CD4-positive, alpha-beta T cell (primary cell): ENCODE measurements at regions not wholly inside any gene's neighbourhood (a gene's known extent, or its start where the extent isn't known, plus 50 kb on each side); places are given as distances from the start of the nearest gene placed in this dataset.
"Not testable (repeated sequence)": the region's sequence is repeated elsewhere in the genome, so short reads cannot be mapped to it uniquely, and the experiment has no call there.

Experiments
- ATAC-seq: fragments of 200-7000 bp; cut with Tn5 transposase; one replicate; pipeline ENCODE4 v1.10.0; 2022; ENCODE audit warnings: mild to moderate bottlenecking; ENCODE audit not compliant: poor library complexity
- CTCF ChIA-PET: fragments of 350-600 bp; sonication (Branson Sonifier 250); formaldehyde crosslinking; loops from one replicate; lab custom pipeline; 2021; ENCODE audit warnings: antibody characterized with exemption, inconsistent platforms; lab: Charles Lee
- POLR2A ChIA-PET: fragments of 350-600 bp; sonication (Branson Sonifier 250); formaldehyde crosslinking; loops from one replicate; lab custom pipeline; 2021; ENCODE audit warnings: antibody characterized with exemption, inconsistent platforms; lab: Charles Lee
- DNase-seq, 14 experiments: peaks; one replicate each; pipeline ENCODE4 v3.0.0-alpha.2; 2013 to 2020; ENCODE audit warnings: mixed read lengths in 2 of 14
- H3K27ac ChIP-seq, 2 donors: one replicate each; pipeline versions ENCODE4 v1.5.1 to v1.7.0; 2013; ENCODE audit warnings: low read length in 2 of 2, low read depth in 1 of 2, mild to moderate bottlenecking in 1 of 2
- H3K27me3 ChIP-seq, 2 experiments: 1 replicate in 1 of 2; 2 replicates in 1 of 2; pipeline versions ENCODE4 v1.6.1 to v1.7.0; 2013; ENCODE audit warnings: low read length in 2 of 2, control low read depth in 1 of 2, mild to moderate bottlenecking in 1 of 2, moderate library complexity in 1 of 2; ENCODE audit not compliant: insufficient read depth in 2 of 2, control insufficient read depth in 1 of 2
- H3K36me3 ChIP-seq: one replicate; pipeline ENCODE4 v1.6.1; 2013; ENCODE audit warnings: low read length, control low read depth; ENCODE audit not compliant: insufficient read depth
- H3K4me1 ChIP-seq: one replicate; pipeline ENCODE4 v1.6.1; 2013; ENCODE audit warnings: low read length, control low read depth; ENCODE audit not compliant: insufficient read depth
- H3K4me3 ChIP-seq: one replicate; pipeline ENCODE4 v1.5.1; 2013; ENCODE audit warnings: mild to moderate bottlenecking, low read length, moderate library complexity
- H3K9me3 ChIP-seq, 2 experiments: 1 replicate in 1 of 2; 2 replicates in 1 of 2; pipeline versions ENCODE4 v1.6.1 to v1.7.0; 2013; ENCODE audit warnings: low read length in 2 of 2, mild to moderate bottlenecking in 2 of 2, control low read depth in 1 of 2, moderate library complexity in 1 of 2; ENCODE audit not compliant: control insufficient read depth in 1 of 2, insufficient read depth in 1 of 2
- H3K27ac Mint-ChIP-seq: one replicate; pipeline ENCODE4 v1.8.0; 2020; ENCODE audit warnings: mixed read lengths
- H3K27me3 Mint-ChIP-seq: one replicate; pipeline ENCODE4 v1.8.0; 2021; ENCODE audit warnings: mixed read lengths
- H3K36me3 Mint-ChIP-seq: one replicate; pipeline ENCODE4 v1.8.0; 2021; ENCODE audit warnings: low read depth, mixed read lengths
- H3K4me1 Mint-ChIP-seq: one replicate; pipeline ENCODE4 v1.8.0; 2021; ENCODE audit warnings: low read depth, mixed read lengths
- H3K4me3 Mint-ChIP-seq: one replicate; pipeline ENCODE4 v1.8.0; 2020; ENCODE audit warnings: mild to moderate bottlenecking, mixed read lengths
- H3K9me3 Mint-ChIP-seq: one replicate; pipeline ENCODE4 v1.8.0; 2020; ENCODE audit warnings: mixed read lengths
- intact Hi-C, 2 experiments: fragments of 100-400 bp; cut with DNase I in 1 of 2; cut with micrococcal nuclease in 1 of 2; formaldehyde crosslinking; loops; one replicate each; pipeline versions ENCODE4 v1.15.1 to v1.9.0; 2023 to 2025; cut with DNase I, micrococcal nuclease

DNA sequence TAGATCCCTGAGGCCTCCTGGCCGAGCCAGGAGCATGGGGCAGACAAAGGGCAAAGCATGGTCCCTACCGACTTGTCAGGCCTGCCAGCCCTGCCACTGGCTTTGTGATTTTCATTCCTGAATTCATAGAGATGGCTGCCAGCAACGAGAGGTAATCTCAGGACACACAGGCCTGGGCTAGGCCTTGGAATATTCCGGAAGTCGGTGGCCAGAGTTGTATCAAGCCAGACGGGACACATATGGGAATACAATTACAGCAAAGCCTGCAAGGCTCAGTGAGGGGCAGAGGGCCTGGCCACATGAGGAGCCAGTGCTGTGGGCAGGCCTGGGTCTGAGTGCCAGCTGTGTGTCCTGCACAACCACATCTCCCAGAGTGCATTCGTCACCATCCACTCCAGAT lies 72.4 kb upstream of the PLGLB2 start:
- DNase-seq, intact Hi-C loops, H3K9me3 ChIP-seq, H3K27me3 ChIP-seq, CTCF ChIA-PET, H3K4me1 Mint-ChIP-seq, H3K9me3 Mint-ChIP-seq, H3K36me3 Mint-ChIP-seq, POLR2A ChIA-PET, H3K4me3 Mint-ChIP-seq, H3K4me3 ChIP-seq, H3K36me3 ChIP-seq, H3K27ac Mint-ChIP-seq, H3K4me1 ChIP-seq, H3K27me3 Mint-ChIP-seq, H3K27ac ChIP-seq, ATAC-seq: not testable (repeated sequence)

DNA sequence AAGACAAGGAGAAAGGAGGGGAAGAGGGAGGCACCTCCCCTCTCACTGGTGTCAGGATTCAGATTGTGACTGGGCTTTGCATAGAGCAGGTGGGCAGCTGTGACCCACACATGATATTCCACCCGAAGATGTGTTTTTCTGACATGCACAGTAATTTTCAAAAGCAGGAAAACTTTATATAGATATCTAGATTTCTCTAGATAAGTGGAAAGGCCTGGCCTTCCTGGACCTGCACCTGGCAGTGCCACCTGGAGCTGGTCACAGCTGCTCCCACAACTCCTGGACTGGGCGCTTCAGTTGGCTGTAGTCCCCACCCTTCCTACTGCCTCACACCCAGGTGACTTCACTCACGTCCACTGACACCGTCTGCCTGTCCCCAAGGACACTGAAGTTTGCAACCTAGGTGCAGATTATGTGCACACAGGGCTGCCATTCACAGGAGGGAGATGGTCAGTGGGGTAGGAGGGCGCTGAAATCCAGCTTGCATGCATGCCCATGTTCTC lies 70.4 kb upstream of the PLGLB2 start:
- intact Hi-C loops, CTCF ChIA-PET, H3K9me3 Mint-ChIP-seq: not testable (repeated sequence)

DNA sequence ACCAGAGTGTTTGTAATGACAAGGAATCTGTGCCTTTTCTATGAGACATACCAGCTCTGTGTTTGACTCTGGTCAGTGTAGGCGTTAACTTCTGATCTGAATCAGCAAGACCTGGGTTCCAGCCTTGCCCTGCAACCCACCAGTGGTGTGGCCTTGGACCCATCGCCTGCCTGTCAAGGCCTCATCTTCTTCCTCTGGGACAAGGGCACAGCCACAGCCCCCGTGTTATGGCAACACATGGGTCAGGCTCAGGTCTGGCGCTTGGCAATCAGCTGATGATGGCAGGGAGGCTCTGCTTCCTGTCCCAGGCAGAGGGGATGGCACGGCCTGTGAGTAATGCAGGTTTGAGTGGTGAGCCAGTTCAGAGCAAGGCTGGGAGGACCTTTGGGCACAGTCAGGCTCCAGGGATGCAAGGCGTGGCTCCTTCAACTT lies 69.1 kb upstream of the PLGLB2 start:
- H3K27me3 Mint-ChIP-seq, H3K9me3 ChIP-seq, CTCF ChIA-PET, H3K36me3 ChIP-seq, H3K4me3 ChIP-seq, H3K27ac ChIP-seq, H3K4me3 Mint-ChIP-seq, H3K27me3 ChIP-seq, H3K4me1 ChIP-seq, intact Hi-C loops, ATAC-seq, H3K36me3 Mint-ChIP-seq, DNase-seq, H3K9me3 Mint-ChIP-seq, H3K27ac Mint-ChIP-seq, H3K4me1 Mint-ChIP-seq, POLR2A ChIA-PET: not testable (repeated sequence)

More for the DNA sequence above, 70.4 kb upstream of the PLGLB2 start:
- H3K27ac ChIP-seq, H3K4me1 ChIP-seq, H3K27ac Mint-ChIP-seq, DNase-seq, H3K27me3 Mint-ChIP-seq, POLR2A ChIA-PET, H3K4me1 Mint-ChIP-seq, H3K4me3 Mint-ChIP-seq, H3K9me3 ChIP-seq, ATAC-seq, H3K4me3 ChIP-seq, H3K36me3 ChIP-seq, H3K27me3 ChIP-seq, H3K36me3 Mint-ChIP-seq: not testable (repeated sequence)

DNA sequence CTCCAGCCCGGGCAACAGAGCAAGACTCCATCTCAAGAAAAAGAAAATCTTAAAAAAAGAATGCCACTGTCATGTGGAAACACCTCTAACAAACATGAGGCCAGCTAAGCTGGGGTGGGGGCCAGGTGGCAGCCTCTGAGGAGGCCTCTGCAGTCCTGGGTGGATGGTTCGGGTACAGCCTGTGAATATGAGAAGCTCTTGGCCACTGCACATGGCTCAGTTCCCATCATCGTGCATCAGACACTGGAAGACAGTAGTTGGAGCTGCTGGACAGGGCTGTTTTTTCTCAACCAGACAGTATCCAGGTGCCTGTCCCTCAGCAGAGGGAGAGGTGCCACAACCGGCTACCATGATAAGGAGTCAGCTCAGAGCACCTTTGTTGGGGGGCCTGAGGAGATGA lies 67.9 kb upstream of the PLGLB2 start:
- DNase-seq, H3K36me3 ChIP-seq, POLR2A ChIA-PET: not testable (repeated sequence)

GRCh38 chr2:87680691-87681090 lies 67.2 kb upstream of the PLGLB2 start:
- H3K36me3 ChIP-seq, H3K27ac Mint-ChIP-seq, H3K27me3 Mint-ChIP-seq, DNase-seq, CTCF ChIA-PET, H3K27me3 ChIP-seq, POLR2A ChIA-PET, H3K27ac ChIP-seq, H3K4me3 ChIP-seq, H3K9me3 Mint-ChIP-seq, H3K36me3 Mint-ChIP-seq, H3K4me1 ChIP-seq, H3K4me3 Mint-ChIP-seq, H3K4me1 Mint-ChIP-seq, ATAC-seq, intact Hi-C loops, H3K9me3 ChIP-seq: not testable (repeated sequence)

More for the DNA sequence above, 67.9 kb upstream of the PLGLB2 start:
- H3K4me1 ChIP-seq, CTCF ChIA-PET, H3K27ac ChIP-seq, H3K27me3 Mint-ChIP-seq, H3K9me3 Mint-ChIP-seq, H3K4me1 Mint-ChIP-seq, intact Hi-C loops, H3K36me3 Mint-ChIP-seq, H3K4me3 ChIP-seq, H3K27me3 ChIP-seq, ATAC-seq, H3K27ac Mint-ChIP-seq, H3K4me3 Mint-ChIP-seq, H3K9me3 ChIP-seq: not testable (repeated sequence)

DNA sequence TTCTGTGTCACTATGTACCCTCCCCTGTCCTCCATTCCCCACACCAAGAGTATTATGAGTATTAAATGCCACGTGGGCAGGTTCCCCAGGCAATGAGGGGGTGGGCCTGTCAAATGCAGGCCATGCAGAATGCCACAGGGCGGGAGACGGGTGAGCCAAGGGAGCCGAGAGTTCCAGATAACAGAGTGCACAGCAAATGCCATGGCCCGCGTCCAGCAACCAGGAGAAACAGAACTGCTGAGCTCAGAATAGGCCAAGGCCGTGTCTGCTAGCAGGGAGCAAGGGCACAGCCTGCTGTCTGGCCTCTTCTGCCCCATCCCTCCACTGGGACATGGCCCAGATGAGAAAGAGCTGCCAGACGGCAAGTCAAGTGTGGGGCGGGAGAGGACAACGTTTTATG lies 64.4 kb upstream of the PLGLB2 start:
- H3K27me3 Mint-ChIP-seq, H3K9me3 Mint-ChIP-seq, H3K9me3 ChIP-seq, intact Hi-C loops, H3K36me3 ChIP-seq, CTCF ChIA-PET, DNase-seq, H3K36me3 Mint-ChIP-seq, H3K27me3 ChIP-seq, H3K4me3 Mint-ChIP-seq, POLR2A ChIA-PET, H3K27ac ChIP-seq, H3K27ac Mint-ChIP-seq, H3K4me1 ChIP-seq, ATAC-seq, H3K4me1 Mint-ChIP-seq, H3K4me3 ChIP-seq: not testable (repeated sequence)

GRCh38 chr2:87683961-87684360 lies 63.9 kb upstream of the PLGLB2 start:
- H3K4me3 ChIP-seq, CTCF ChIA-PET, H3K27me3 ChIP-seq, H3K9me3 Mint-ChIP-seq, H3K27ac Mint-ChIP-seq, ATAC-seq, H3K4me1 ChIP-seq, H3K4me3 Mint-ChIP-seq, H3K36me3 ChIP-seq, H3K36me3 Mint-ChIP-seq, H3K9me3 ChIP-seq, DNase-seq, H3K4me1 Mint-ChIP-seq, H3K27me3 Mint-ChIP-seq, POLR2A ChIA-PET, intact Hi-C loops, H3K27ac ChIP-seq: not testable (repeated sequence)
